ENCODE measurements at regions not wholly inside any gene's neighbourhood (a gene's known extent, or its start where the extent isn't known, plus 50 kb on each side); places are given as distances from the start of the nearest gene placed in this dataset.

DNA sequence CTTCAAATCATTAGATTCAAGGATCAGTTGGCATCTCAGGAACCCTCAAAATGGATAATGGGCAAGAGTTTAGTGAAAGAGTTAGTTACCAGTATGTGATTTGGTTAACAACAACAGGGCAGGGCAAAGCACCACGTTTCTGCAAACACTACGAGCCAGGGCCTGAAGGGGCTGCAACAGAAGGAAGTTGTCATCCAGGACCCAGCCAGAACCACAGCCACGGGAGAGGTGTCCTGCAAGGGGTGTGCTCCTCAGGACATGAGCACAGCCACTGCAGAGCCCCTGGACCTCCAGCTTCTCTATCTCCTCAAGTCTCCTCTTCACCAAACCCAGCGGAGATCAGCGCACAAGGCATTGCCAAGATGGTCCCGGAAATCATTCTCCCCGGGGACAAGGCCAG is 173.3 kb upstream of the PIEZO2 start (continued):
- TF ChIP-seq, protein P1, sequence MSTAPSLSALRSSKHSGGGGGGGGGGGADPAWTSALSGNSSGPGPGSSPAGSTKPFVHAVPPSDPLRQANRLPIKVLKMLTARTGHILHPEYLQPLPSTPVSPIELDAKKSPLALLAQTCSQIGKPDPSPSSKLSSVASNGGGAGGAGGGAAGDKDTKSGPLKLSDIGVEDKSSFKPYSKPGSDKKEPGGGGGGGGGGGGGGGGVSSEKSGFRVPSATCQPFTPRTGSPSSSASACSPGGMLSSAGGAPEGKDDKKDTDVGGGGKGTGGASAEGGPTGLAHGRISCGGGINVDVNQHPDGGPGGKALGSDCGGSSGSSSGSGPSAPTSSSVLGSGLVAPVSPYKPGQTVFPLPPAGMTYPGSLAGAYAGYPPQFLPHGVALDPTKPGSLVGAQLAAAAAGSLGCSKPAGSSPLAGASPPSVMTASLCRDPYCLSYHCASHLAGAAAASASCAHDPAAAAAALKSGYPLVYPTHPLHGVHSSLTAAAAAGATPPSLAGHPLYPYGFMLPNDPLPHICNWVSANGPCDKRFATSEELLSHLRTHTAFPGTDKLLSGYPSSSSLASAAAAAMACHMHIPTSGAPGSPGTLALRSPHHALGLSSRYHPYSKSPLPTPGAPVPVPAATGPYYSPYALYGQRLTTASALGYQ (CRISPR knock-in tag; IDR thresholded peaks at IDR 0.05): no peak
- TF ChIP-seq JUND (CRISPR knock-in tag; IDR thresholded peaks at IDR 0.05) (no peak), SRF (IDR thresholded peaks at IDR 0.05; ENCODE audit: low read depth, low read length) (no peak)

DNA sequence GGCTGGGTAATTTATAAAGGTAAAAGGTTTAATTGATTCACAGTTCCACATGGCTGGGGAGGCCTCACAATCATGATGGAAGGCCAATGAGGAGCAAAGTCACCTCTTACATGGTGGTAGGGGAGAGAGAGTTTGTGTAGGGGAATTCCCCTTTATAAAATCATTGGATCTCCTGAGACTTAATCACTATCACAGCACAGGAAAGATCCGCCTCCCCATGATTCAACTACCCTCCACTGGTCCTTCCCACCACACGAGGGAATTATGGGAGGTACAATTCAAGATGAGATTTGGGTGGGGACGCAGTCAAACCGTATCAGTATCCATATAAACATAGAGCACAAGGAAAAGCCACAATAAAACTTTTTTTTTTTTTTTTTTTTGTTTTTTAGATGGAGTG is 172.6 kb upstream of the PIEZO2 start:
- FAIRE-seq: no peak
- POLR2A ChIA-PET: no interaction called here

More for the DNA sequence above, 172.6 kb upstream of the PIEZO2 start:
- H3K4me2 ChIP-seq (ENCODE audit: low read depth, low read length): no peak overlapping the region
- ATAC-seq (no peak), DNase-seq (ENCODE audit: low spot score) (no peak)
- H3K9me3 ChIP-seq (ENCODE audit: low read length): no peaks in the 10 kb centered on the region
- H3K27ac ChIP-seq (ENCODE audit: extremely low read length, insufficient read depth, low read length): no peak overlapping the region
- H3K79me2 ChIP-seq (ENCODE audit: insufficient read depth, low read length): no peaks in the 10 kb centered on the region
- intact Hi-C loops (cut with micrococcal nuclease; ENCODE audit: unreplicated experiment) (no loop called here), in situ Hi-C loops (cut with HindIII; ENCODE audit: extremely low pct_ligation_motif_present, low pct_unique_long_range_greater_than_20kb) (loop anchor here (10.0 kb wide), 1 partner anchor 63 kb away; no protein-coding TSS in a partner anchor)
- no peak overlapping the region for H3K4me3 ChIP-seq (replicated peaks in 1 of 3; ENCODE audit: insufficient read depth in 1 of 3, low read depth in 2 of 3, low read length in 3 of 3)
- 59% methylated on average over 4 of the region's 4 CpGs for WGBS (ENCODE audit: low lambda C conversion rate)
- no peak overlapping the region for H3K9ac ChIP-seq (ENCODE audit: insufficient read depth, low read depth, low read length)
- no peaks in the 10 kb centered on the region for H3K36me3 ChIP-seq (replicated peaks in 1 of 2; ENCODE audit: control insufficient read depth in 1 of 2, insufficient read depth in 2 of 2, low read length in 2 of 2)
- no TSS peak for BruUV-seq (replicated peaks)
- no peak for TF ChIP-seq KDM2A (CRISPR knock-in tag; IDR thresholded peaks at IDR 0.05; ENCODE audit: borderline replicate concordance, low read depth)
- TF ChIP-seq, protein P2, sequence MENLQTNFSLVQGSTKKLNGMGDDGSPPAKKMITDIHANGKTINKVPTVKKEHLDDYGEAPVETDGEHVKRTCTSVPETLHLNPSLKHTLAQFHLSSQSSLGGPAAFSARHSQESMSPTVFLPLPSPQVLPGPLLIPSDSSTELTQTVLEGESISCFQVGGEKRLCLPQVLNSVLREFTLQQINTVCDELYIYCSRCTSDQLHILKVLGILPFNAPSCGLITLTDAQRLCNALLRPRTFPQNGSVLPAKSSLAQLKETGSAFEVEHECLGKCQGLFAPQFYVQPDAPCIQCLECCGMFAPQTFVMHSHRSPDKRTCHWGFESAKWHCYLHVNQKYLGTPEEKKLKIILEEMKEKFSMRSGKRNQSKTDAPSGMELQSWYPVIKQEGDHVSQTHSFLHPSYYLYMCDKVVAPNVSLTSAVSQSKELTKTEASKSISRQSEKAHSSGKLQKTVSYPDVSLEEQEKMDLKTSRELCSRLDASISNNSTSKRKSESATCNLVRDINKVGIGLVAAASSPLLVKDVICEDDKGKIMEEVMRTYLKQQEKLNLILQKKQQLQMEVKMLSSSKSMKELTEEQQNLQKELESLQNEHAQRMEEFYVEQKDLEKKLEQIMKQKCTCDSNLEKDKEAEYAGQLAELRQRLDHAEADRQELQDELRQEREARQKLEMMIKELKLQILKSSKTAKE (CRISPR knock-in tag; IDR thresholded peaks at IDR 0.05; ENCODE audit: borderline replicate concordance): no peak
- no peak for TF ChIP-seq EEA1 (CRISPR knock-in tag; IDR thresholded peaks at IDR 0.05; ENCODE audit: borderline replicate concordance)
- TF ChIP-seq ZNF792 (CRISPR knock-in tag; IDR thresholded peaks at IDR 0.05): no peak
- TF ChIP-seq ZNF260 (CRISPR knock-in tag; IDR thresholded peaks at IDR 0.05; ENCODE audit: borderline replicate concordance, low read depth): no peak
- TF ChIP-seq GTF2F1 (IDR thresholded peaks at IDR 0.05; ENCODE audit: low read length): no peak
- no peak for TF ChIP-seq NCOA2 (CRISPR knock-in tag; IDR thresholded peaks at IDR 0.05)
- no peak for TF ChIP-seq RELA (CRISPR knock-in tag; IDR thresholded peaks at IDR 0.05)
- TF ChIP-seq PTBP1 (IDR thresholded peaks at IDR 0.05; ENCODE audit: low read depth, low read length, poor library complexity, severe bottlenecking): no peak
- TF ChIP-seq NR1H2 (CRISPR knock-in tag; IDR thresholded peaks at IDR 0.05; ENCODE audit: borderline replicate concordance, low read depth): no peak
- TF ChIP-seq, protein P3, sequence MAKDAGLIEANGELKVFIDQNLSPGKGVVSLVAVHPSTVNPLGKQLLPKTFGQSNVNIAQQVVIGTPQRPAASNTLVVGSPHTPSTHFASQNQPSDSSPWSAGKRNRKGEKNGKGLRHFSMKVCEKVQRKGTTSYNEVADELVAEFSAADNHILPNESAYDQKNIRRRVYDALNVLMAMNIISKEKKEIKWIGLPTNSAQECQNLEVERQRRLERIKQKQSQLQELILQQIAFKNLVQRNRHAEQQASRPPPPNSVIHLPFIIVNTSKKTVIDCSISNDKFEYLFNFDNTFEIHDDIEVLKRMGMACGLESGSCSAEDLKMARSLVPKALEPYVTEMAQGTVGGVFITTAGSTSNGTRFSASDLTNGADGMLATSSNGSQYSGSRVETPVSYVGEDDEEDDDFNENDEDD (CRISPR knock-in tag; IDR thresholded peaks at IDR 0.05; ENCODE audit: borderline replicate concordance): no peak
- no peaks in the 10 kb centered on the region for H4K20me1 ChIP-seq (ENCODE audit: insufficient read depth, low read length)
- peaks cover 24% of the 10 kb centered on the region for H3K4me1 ChIP-seq (ENCODE audit: insufficient read depth, low read length)
- CTCF ChIA-PET (ENCODE audit: low intra/inter-chr PET ratio, low total read pairs): no interaction called here
- no peaks in the 10 kb centered on the region for H3K27me3 ChIP-seq (ENCODE audit: control insufficient read depth in 1 of 2, insufficient read depth in 2 of 2, low read length in 2 of 2)
- no peak overlapping the region for H2AFZ ChIP-seq (ENCODE audit: low read length)
